ENCODE measurements at regions not wholly inside any gene's neighbourhood (a gene's known extent, or its start where the extent isn't known, plus 50 kb on each side); places are given as distances from the start of the nearest gene placed in this dataset.
"Not testable (repeated sequence)": the region's sequence is repeated elsewhere in the genome, so short reads cannot be mapped to it uniquely, and the experiment has no call there.

GRCh38 chr13:97853550-97853949, 99.9 kb upstream of the IPO5 start:
- no peak for DNase-seq (ENCODE audit: low read depth in 4 of 4, low spot score in 3 of 4)

- DNase-seq (ENCODE audit: low read depth in 4 of 4, low spot score in 3 of 4): peak; percentile 61 to 77 (median 68)
Measured at GRCh38 chr13:97855570-97856303, 97.7 kb upstream of the IPO5 start.

- DNase-seq (ENCODE audit: low read depth in 4 of 4, low spot score in 3 of 4): no peak
Measured at GRCh38 chr13:97856304-97856675, 97.2 kb upstream of the IPO5 start.

GRCh38 chr13:97858161-97858560, 95.3 kb upstream of the IPO5 start:
- no peak for DNase-seq (ENCODE audit: low read depth in 4 of 4, low spot score in 3 of 4)

GRCh38 chr13:97866346-97866745, 87.1 kb upstream of the IPO5 start:
- no peak for DNase-seq (ENCODE audit: low read depth in 4 of 4, low spot score in 3 of 4)

- DNase-seq (ENCODE audit: low read depth in 4 of 4, low spot score in 3 of 4): no peak
Measured at GRCh38 chr13:97866751-97867150, 86.7 kb upstream of the IPO5 start.

- DNase-seq (ENCODE audit: low read depth in 4 of 4, low spot score in 3 of 4): no peak
Measured at GRCh38 chr13:97873398-97873797, 80.1 kb upstream of the IPO5 start.

GRCh38 chr13:97875218-97875617, 78.3 kb upstream of the IPO5 start:
- DNase-seq (ENCODE audit: low read depth in 4 of 4, low spot score in 3 of 4): no peak

GRCh38 chr13:97875911-97876310, 77.6 kb upstream of the IPO5 start:
- DNase-seq (ENCODE audit: low read depth in 4 of 4, low spot score in 3 of 4): no peak

GRCh38 chr13:97878431-97879375, 74.8 kb upstream of the IPO5 start:
- DNase-seq (ENCODE audit: low read depth in 4 of 4, low spot score in 3 of 4): no peak

- no peak for DNase-seq (ENCODE audit: low read depth in 4 of 4, low spot score in 3 of 4)
Measured at GRCh38 chr13:97879646-97880310, 73.7 kb upstream of the IPO5 start.

GRCh38 chr13:97880311-97880675, 73.2 kb upstream of the IPO5 start:
- DNase-seq (ENCODE audit: low read depth in 4 of 4, low spot score in 3 of 4): no peak

- no peak for DNase-seq (ENCODE audit: low read depth in 4 of 4, low spot score in 3 of 4)
Measured at GRCh38 chr13:97881556-97881955, 71.9 kb upstream of the IPO5 start.

GRCh38 chr13:97883396-97883795, 70.1 kb upstream of the IPO5 start:
- no peak for DNase-seq (ENCODE audit: low read depth in 4 of 4, low spot score in 3 of 4)

- no peak for DNase-seq (ENCODE audit: low read depth in 4 of 4, low spot score in 3 of 4)
Measured at GRCh38 chr13:97884707-97885468, 68.6 kb upstream of the IPO5 start.

GRCh38 chr13:97885641-97886040, 67.8 kb upstream of the IPO5 start:
- no peak for DNase-seq (ENCODE audit: low read depth in 4 of 4, low spot score in 3 of 4)

GRCh38 chr13:97889803-97890202, 63.7 kb upstream of the IPO5 start:
- DNase-seq (ENCODE audit: low read depth in 4 of 4, low spot score in 3 of 4): no peak

GRCh38 chr13:97890573-97890972, 62.9 kb upstream of the IPO5 start:
- no peak for DNase-seq (ENCODE audit: low read depth in 4 of 4, low spot score in 3 of 4)

GRCh38 chr13:97891964-97892363, 61.5 kb upstream of the IPO5 start:
- not testable (repeated sequence) for DNase-seq (ENCODE audit: low read depth in 4 of 4, low spot score in 3 of 4)

GRCh38 chr13:97892717-97893116, 60.8 kb upstream of the IPO5 start:
- DNase-seq (ENCODE audit: low read depth in 4 of 4, low spot score in 3 of 4): no peak

GRCh38 chr13:97895383-97895782, 58.1 kb upstream of the IPO5 start:
- no peak for DNase-seq (ENCODE audit: low read depth in 4 of 4, low spot score in 3 of 4)

Measured in right renal pelvis (tissue), 4 donors.